ENCODE measurements at regions not wholly inside any gene's neighbourhood (a gene's known extent, or its start where the extent isn't known, plus 50 kb on each side); places are given as distances from the start of the nearest gene placed in this dataset.

DNA sequence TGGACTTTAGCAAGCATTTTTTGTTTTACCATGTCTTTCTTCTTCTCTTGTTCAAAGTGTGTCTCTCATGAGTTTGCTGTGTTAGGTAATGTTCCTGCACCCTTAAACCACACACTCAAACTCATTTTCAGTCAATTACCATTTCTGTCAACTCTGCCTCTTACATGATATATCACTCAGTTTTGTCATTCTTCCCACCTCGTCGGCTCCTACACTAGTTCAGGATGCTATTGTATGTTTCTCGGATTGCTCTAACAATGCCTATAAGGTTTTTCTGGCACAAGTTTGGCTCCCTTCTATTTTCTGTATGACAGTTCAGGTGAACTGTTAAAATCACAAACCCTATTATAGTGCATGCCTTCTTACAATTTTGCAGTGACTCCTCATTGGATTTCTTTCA lies 260.8 kb upstream of the NAV3 start:
- no peak for DNase-seq (ENCODE audit: low spot score)
- TF ChIP-seq, protein P1, sequence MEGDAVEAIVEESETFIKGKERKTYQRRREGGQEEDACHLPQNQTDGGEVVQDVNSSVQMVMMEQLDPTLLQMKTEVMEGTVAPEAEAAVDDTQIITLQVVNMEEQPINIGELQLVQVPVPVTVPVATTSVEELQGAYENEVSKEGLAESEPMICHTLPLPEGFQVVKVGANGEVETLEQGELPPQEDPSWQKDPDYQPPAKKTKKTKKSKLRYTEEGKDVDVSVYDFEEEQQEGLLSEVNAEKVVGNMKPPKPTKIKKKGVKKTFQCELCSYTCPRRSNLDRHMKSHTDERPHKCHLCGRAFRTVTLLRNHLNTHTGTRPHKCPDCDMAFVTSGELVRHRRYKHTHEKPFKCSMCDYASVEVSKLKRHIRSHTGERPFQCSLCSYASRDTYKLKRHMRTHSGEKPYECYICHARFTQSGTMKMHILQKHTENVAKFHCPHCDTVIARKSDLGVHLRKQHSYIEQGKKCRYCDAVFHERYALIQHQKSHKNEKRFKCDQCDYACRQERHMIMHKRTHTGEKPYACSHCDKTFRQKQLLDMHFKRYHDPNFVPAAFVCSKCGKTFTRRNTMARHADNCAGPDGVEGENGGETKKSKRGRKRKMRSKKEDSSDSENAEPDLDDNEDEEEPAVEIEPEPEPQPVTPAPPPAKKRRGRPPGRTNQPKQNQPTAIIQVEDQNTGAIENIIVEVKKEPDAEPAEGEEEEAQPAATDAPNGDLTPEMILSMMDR (IDR thresholded peaks at IDR 0.05): no peak
- ATAC-seq (ENCODE audit: low FRiP score): no peak

DNA sequence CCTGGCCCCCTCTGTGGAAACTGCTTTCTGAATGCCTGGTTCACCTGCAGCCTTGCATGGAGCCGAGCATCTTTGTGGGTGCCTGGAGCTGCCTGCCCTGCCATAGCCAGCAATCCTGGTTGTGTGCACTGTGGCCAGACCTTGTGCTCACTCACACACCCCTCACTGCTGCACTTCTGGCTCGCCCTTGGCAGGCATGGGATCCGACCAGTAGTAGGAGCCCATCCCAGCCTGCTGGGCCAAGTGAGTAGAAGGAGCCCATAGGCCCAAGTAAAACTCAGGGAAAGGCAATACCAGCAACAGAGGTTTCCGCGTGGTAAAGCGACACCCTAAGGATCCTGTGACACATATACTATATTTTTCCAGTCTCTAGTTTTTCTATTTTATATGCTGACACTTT lies 270.0 kb upstream of the NAV3 start:
- TF ChIP-seq, protein P1 (IDR thresholded peaks at IDR 0.05): no peak
- ATAC-seq (ENCODE audit: low FRiP score) (no peak), DNase-seq (ENCODE audit: low spot score) (no peak)

DNA sequence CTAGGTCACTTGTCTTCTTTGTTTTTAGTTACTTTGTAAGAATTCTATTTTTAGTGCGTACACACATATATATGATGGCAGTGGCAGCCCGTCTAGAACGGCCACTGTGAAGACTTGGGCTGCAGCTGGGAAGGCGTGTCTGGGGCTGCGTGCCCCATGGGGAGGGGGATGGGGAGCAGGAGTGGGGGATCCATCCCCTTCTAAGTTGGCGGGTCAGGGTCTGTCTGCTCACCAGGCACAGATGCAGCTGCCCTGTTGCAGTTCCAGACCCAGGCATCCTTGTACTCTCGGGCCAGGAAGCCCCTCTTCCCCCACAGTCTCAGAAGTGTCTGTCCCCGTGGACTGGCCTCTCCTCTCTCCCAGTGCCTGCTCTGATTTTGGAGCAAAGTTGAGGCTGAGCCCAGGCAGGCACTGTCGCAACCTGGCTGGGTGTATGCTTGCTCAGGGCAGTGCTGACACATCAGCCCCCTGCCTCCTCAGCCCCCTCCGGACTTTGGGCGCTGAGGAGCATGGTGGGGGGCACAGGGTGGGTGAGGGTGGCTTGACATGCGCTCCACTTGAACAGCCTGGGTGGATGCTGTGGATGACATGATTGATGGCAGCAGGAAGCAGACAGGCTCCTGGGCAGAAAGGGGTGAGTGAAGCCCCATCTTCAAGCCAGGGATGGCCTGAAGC lies 271.2 kb upstream of the NAV3 start:
- no peak for ATAC-seq (ENCODE audit: low FRiP score)

DNA sequence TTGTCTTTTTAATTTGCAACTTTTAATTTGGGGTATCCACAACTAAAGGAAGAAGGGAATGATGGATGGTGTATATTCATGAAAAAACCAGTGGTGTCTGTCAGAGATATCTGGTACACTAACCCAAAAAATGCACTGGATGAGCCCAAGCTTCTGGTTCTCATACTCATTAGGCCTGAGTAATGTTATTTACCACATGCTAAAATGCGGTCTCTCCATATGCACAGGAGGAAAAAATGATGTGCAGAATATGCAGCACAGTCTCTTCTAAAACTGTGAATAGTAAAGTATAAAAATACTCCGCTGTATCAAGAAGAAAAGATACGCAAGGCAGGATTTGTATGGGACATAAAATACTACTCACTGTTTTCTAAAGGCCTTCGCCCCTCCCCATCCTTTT lies 275.6 kb upstream of the NAV3 start:
- no peak for ATAC-seq (ENCODE audit: low FRiP score)
- TF ChIP-seq, protein P1 (IDR thresholded peaks at IDR 0.05): no peak
- DNase-seq (ENCODE audit: low spot score): no peak

More for the DNA sequence above, 271.2 kb upstream of the NAV3 start:
- DNase-seq (ENCODE audit: low spot score): no peak
- TF ChIP-seq, protein P1 (IDR thresholded peaks at IDR 0.05): no peak

- ATAC-seq (ENCODE audit: low FRiP score) (no peak), DNase-seq (ENCODE audit: low spot score) (no peak)
- TF ChIP-seq, protein P1 (IDR thresholded peaks at IDR 0.05): no peak
These were observed 276.6 kb upstream of the NAV3 start for GRCh38 chr12:77553976-77554619.

DNA sequence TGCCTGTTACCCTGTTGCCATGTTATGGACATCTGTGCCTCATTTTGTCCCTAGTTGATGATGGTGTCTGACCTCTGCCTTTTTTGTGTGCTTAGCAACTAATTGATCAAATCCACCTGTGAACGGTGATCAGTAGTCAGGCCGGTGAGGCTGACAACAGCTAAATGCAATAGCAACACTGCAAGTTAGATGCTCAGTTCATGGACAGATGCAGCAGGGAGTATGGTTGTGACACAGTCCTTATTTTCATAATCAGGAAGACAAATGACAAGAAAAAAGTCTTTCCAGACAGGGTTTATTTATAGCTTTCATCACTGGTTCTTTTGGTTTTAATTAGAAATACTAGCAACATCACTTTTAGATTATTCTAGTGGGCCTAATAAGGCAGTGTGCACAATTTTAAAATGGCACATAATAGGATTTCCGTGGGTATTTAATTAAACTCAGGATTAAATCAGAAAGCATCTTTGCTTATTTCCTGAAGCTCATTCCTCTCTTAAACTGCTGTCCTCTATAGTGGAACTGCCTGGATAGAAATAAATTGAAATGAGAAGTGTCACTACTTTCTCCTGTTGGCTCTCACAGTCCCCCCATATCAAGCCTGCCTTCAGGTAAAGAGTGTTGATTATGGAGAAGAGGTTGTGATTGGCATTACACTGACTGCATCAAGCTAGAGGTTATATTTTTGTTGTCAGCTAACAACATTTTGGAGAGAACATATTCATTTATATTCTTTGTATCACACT lies 281.1 kb upstream of the NAV3 start:
- DNase-seq (ENCODE audit: low spot score) (no peak), ATAC-seq (ENCODE audit: low FRiP score) (no peak)
- TF ChIP-seq, protein P1 (IDR thresholded peaks at IDR 0.05): no peak

All from omental fat pad (tissue), 3 donors.